ENCODE measurements at regions not wholly inside any gene's neighbourhood (a gene's known extent, or its start where the extent isn't known, plus 50 kb on each side); places are given as distances from the start of the nearest gene placed in this dataset.

DNA sequence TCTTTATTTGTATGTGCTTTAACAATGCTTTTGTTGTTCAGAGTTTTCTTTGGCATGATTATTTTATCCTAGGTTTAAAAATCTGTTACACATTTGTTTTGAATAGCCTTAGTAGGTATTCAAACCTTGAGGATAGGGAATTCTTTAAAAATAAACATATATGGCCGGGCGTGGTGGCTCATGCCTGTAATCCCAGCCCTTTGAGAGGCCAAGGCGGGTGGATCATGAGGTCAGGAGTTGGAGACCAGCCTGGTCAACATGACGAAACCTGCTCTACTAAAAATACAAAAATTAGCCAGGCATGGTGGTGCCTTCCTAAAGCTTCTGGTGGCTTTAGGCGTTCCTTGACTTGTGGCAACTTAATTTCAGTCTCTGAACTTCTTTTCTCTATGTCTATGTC, 743.3 kb upstream of the EPHA6 start (continued):
- TF ChIP-seq, protein P1, sequence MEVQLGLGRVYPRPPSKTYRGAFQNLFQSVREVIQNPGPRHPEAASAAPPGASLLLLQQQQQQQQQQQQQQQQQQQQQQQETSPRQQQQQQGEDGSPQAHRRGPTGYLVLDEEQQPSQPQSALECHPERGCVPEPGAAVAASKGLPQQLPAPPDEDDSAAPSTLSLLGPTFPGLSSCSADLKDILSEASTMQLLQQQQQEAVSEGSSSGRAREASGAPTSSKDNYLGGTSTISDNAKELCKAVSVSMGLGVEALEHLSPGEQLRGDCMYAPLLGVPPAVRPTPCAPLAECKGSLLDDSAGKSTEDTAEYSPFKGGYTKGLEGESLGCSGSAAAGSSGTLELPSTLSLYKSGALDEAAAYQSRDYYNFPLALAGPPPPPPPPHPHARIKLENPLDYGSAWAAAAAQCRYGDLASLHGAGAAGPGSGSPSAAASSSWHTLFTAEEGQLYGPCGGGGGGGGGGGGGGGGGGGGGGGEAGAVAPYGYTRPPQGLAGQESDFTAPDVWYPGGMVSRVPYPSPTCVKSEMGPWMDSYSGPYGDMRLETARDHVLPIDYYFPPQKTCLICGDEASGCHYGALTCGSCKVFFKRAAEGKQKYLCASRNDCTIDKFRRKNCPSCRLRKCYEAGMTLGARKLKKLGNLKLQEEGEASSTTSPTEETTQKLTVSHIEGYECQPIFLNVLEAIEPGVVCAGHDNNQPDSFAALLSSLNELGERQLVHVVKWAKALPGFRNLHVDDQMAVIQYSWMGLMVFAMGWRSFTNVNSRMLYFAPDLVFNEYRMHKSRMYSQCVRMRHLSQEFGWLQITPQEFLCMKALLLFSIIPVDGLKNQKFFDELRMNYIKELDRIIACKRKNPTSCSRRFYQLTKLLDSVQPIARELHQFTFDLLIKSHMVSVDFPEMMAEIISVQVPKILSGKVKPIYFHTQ (CRISPR knock-in tag; IDR thresholded peaks at IDR 0.05) = no peak
- no peak for TF ChIP-seq GABPB1 (CRISPR knock-in tag; IDR thresholded peaks at IDR 0.05)

DNA sequence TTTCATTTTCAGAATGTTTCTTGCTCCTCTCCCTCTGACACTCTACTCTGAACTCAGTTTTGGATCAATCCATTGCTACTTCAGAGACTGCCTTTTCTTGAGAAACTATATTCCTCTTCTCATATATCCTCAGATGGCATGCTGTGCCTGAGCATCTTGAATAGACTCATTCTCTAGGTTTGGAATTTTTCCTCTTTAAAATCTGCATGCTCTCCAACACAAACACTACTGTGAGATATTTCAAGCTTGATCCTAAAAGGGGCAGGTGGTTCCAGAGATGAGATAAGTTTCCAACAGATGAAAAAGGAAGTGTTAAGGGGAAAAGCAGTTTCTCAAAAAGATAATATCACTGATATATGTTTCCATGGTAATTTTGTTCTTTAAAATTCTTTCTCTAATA, 742.2 kb upstream of the EPHA6 start:
- Mint-ChIP-seq H3K9me3 (0 out of 2 replicates have a peak, but pooled peaks cover 3% of the 10 kb centered on the region), H3K27me3 (ENCODE audit: low read depth) (no peaks in the 10 kb centered on the region), H3K27ac (no peak overlapping the region), H3K36me3 (no peaks in the 10 kb centered on the region; the same call in 1 of the 2 replicates), H3K4me3 (no peak overlapping the region), H3K4me1 (no peaks in the 10 kb centered on the region)
- ATAC-seq (no peak), DNase-seq (ENCODE audit: low spot score) (no peak)
- ChIA-PET POLR2A (no interaction called here), CTCF (no interaction called here)
- TF ChIP-seq, protein P2, sequence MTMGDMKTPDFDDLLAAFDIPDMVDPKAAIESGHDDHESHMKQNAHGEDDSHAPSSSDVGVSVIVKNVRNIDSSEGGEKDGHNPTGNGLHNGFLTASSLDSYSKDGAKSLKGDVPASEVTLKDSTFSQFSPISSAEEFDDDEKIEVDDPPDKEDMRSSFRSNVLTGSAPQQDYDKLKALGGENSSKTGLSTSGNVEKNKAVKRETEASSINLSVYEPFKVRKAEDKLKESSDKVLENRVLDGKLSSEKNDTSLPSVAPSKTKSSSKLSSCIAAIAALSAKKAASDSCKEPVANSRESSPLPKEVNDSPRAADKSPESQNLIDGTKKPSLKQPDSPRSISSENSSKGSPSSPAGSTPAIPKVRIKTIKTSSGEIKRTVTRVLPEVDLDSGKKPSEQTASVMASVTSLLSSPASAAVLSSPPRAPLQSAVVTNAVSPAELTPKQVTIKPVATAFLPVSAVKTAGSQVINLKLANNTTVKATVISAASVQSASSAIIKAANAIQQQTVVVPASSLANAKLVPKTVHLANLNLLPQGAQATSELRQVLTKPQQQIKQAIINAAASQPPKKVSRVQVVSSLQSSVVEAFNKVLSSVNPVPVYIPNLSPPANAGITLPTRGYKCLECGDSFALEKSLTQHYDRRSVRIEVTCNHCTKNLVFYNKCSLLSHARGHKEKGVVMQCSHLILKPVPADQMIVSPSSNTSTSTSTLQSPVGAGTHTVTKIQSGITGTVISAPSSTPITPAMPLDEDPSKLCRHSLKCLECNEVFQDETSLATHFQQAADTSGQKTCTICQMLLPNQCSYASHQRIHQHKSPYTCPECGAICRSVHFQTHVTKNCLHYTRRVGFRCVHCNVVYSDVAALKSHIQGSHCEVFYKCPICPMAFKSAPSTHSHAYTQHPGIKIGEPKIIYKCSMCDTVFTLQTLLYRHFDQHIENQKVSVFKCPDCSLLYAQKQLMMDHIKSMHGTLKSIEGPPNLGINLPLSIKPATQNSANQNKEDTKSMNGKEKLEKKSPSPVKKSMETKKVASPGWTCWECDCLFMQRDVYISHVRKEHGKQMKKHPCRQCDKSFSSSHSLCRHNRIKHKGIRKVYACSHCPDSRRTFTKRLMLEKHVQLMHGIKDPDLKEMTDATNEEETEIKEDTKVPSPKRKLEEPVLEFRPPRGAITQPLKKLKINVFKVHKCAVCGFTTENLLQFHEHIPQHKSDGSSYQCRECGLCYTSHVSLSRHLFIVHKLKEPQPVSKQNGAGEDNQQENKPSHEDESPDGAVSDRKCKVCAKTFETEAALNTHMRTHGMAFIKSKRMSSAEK (CRISPR knock-in tag; IDR thresholded peaks at IDR 0.05; ENCODE audit: borderline replicate concordance) = no peak

DNA sequence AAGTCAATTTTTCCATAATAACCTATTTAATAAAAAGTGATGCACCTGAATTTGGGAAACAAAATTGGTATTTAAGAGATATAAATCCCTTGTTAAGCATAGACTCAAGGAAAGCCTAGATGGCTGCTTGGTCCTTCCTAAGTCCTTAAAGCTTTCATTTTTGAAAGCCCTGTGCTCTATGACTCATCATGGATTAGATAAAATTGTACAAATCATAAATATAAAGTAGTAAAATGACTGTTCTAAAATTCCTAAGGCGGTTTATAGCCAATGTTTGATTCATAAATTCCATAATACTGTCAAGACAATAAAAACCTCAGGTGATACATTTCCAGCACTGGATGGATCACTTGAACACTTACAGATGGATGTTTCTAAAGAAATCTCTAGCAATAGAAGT, 730.8 kb upstream of the EPHA6 start:
- H3K4me3 Mint-ChIP-seq = no peak overlapping the region
- no peaks in the 10 kb centered on the region for H3K27me3 Mint-ChIP-seq (ENCODE audit: low read depth)
- ChIA-PET CTCF (no interaction called here), POLR2A (no interaction called here)
- no peak for DNase-seq (ENCODE audit: low spot score)
- peaks cover 19% of the 10 kb centered on the region for H3K9me3 Mint-ChIP-seq
- peaks cover 9% of the 10 kb centered on the region for H3K36me3 Mint-ChIP-seq
- no peak for ATAC-seq
- no peak overlapping the region for H3K27ac Mint-ChIP-seq
- H3K4me1 Mint-ChIP-seq = peaks cover under 1% of the 10 kb centered on the region; the same call in 1 of the 2 replicates
- TF ChIP-seq ELF4 (CRISPR knock-in tag; IDR thresholded peaks at IDR 0.05; ENCODE audit: low read depth) (no peak), HMGA2 (CRISPR knock-in tag; IDR thresholded peaks at IDR 0.05) (no peak), ZNF317 (CRISPR knock-in tag; IDR thresholded peaks at IDR 0.05; ENCODE audit: borderline replicate concordance, low read depth) (no peak), GABPB1 (CRISPR knock-in tag; IDR thresholded peaks at IDR 0.05) (no peak), ZNF219 (CRISPR knock-in tag; IDR thresholded peaks at IDR 0.05; ENCODE audit: borderline replicate concordance) (no peak), CREB1 (CRISPR knock-in tag; IDR thresholded peaks at IDR 0.05) (no peak), EMX1 (CRISPR knock-in tag; IDR thresholded peaks at IDR 0.05) (no peak), ZNF416 (CRISPR knock-in tag; IDR thresholded peaks at IDR 0.05) (no peak)
- TF ChIP-seq, protein P3, sequence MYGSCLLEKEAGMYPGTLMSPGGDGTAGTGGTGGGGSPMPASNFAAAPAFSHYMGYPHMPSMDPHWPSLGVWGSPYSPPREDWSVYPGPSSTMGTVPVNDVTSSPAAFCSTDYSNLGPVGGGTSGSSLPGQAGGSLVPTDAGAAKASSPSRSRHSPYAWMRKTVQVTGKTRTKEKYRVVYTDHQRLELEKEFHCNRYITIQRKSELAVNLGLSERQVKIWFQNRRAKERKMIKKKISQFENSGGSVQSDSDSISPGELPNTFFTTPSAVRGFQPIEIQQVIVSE (CRISPR knock-in tag; IDR thresholded peaks at IDR 0.05; ENCODE audit: borderline replicate concordance) = no peak
- TF ChIP-seq, protein P4, sequence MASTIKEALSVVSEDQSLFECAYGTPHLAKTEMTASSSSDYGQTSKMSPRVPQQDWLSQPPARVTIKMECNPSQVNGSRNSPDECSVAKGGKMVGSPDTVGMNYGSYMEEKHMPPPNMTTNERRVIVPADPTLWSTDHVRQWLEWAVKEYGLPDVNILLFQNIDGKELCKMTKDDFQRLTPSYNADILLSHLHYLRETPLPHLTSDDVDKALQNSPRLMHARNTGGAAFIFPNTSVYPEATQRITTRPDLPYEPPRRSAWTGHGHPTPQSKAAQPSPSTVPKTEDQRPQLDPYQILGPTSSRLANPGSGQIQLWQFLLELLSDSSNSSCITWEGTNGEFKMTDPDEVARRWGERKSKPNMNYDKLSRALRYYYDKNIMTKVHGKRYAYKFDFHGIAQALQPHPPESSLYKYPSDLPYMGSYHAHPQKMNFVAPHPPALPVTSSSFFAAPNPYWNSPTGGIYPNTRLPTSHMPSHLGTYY (CRISPR knock-in tag; IDR thresholded peaks at IDR 0.05) = no peak
- TF ChIP-seq, protein P5, sequence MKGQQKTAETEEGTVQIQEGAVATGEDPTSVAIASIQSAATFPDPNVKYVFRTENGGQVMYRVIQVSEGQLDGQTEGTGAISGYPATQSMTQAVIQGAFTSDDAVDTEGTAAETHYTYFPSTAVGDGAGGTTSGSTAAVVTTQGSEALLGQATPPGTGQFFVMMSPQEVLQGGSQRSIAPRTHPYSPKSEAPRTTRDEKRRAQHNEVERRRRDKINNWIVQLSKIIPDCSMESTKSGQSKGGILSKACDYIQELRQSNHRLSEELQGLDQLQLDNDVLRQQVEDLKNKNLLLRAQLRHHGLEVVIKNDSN (CRISPR knock-in tag; IDR thresholded peaks at IDR 0.05) = no peak
- TF ChIP-seq, protein P6, sequence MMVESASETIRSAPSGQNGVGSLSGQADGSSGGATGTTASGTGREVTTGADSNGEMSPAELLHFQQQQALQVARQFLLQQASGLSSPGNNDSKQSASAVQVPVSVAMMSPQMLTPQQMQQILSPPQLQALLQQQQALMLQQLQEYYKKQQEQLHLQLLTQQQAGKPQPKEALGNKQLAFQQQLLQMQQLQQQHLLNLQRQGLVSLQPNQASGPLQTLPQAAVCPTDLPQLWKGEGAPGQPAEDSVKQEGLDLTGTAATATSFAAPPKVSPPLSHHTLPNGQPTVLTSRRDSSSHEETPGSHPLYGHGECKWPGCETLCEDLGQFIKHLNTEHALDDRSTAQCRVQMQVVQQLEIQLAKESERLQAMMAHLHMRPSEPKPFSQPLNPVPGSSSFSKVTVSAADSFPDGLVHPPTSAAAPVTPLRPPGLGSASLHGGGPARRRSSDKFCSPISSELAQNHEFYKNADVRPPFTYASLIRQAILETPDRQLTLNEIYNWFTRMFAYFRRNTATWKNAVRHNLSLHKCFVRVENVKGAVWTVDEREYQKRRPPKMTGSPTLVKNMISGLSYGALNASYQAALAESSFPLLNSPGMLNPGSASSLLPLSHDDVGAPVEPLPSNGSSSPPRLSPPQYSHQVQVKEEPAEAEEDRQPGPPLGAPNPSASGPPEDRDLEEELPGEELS (CRISPR knock-in tag; IDR thresholded peaks at IDR 0.05) = no peak
- TF ChIP-seq, protein P7, sequence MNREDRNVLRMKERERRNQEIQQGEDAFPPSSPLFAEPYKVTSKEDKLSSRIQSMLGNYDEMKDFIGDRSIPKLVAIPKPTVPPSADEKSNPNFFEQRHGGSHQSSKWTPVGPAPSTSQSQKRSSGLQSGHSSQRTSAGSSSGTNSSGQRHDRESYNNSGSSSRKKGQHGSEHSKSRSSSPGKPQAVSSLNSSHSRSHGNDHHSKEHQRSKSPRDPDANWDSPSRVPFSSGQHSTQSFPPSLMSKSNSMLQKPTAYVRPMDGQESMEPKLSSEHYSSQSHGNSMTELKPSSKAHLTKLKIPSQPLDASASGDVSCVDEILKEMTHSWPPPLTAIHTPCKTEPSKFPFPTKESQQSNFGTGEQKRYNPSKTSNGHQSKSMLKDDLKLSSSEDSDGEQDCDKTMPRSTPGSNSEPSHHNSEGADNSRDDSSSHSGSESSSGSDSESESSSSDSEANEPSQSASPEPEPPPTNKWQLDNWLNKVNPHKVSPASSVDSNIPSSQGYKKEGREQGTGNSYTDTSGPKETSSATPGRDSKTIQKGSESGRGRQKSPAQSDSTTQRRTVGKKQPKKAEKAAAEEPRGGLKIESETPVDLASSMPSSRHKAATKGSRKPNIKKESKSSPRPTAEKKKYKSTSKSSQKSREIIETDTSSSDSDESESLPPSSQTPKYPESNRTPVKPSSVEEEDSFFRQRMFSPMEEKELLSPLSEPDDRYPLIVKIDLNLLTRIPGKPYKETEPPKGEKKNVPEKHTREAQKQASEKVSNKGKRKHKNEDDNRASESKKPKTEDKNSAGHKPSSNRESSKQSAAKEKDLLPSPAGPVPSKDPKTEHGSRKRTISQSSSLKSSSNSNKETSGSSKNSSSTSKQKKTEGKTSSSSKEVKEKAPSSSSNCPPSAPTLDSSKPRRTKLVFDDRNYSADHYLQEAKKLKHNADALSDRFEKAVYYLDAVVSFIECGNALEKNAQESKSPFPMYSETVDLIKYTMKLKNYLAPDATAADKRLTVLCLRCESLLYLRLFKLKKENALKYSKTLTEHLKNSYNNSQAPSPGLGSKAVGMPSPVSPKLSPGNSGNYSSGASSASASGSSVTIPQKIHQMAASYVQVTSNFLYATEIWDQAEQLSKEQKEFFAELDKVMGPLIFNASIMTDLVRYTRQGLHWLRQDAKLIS (CRISPR knock-in tag; IDR thresholded peaks at IDR 0.05; ENCODE audit: borderline replicate concordance) = no peak
- TF ChIP-seq, protein P8, sequence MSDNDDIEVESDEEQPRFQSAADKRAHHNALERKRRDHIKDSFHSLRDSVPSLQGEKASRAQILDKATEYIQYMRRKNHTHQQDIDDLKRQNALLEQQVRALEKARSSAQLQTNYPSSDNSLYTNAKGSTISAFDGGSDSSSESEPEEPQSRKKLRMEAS (CRISPR knock-in tag; IDR thresholded peaks at IDR 0.05) = no peak

Data from WTC11 (cell line).